AG09319 (cell line): ENCODE measurements at regions not wholly inside any gene's neighbourhood (a gene's known extent, or its start where the extent isn't known, plus 50 kb on each side); places are given as distances from the start of the nearest gene placed in this dataset.

Experiments used
- DNase-seq: peaks from one replicate; pipeline ENCODE4 v3.0.0-alpha.2; 2010; ENCODE audit warnings: low read depth; ENCODE audit errors: extremely low read depth
- TF ChIP-seq, protein P1 (sequence below): IDR thresholded peaks from 2 replicates; pipeline ENCODE4 v1.5.1; 2011; ENCODE audit warnings: low read depth, mild to moderate bottlenecking, inconsistent platforms, low read length, moderate library complexity

DNA sequence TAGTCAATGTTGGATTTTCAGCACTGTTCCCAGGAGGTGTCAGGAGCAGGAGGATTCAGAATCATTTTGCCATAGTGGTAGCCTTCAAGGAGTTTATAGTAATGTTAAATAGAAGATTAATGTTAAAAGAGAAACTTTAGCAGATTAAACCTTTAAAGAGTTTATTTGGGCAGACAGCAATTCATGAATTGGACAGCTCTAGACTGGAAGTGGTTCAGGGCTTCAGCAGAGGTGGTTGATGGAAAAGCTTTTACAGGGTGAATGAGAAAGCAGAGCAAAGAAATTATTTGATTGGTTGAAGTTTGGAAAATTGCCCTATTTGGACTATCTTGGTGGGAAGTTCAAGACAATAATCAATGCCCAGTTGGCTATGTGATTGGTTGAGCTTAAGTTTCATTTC is 416.6 kb upstream of the TBL1XR1 start:
- TF ChIP-seq, protein P1, sequence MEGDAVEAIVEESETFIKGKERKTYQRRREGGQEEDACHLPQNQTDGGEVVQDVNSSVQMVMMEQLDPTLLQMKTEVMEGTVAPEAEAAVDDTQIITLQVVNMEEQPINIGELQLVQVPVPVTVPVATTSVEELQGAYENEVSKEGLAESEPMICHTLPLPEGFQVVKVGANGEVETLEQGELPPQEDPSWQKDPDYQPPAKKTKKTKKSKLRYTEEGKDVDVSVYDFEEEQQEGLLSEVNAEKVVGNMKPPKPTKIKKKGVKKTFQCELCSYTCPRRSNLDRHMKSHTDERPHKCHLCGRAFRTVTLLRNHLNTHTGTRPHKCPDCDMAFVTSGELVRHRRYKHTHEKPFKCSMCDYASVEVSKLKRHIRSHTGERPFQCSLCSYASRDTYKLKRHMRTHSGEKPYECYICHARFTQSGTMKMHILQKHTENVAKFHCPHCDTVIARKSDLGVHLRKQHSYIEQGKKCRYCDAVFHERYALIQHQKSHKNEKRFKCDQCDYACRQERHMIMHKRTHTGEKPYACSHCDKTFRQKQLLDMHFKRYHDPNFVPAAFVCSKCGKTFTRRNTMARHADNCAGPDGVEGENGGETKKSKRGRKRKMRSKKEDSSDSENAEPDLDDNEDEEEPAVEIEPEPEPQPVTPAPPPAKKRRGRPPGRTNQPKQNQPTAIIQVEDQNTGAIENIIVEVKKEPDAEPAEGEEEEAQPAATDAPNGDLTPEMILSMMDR, result no peak
- DNase-seq, result no peak

- DNase-seq, result peak; percentile 97
- TF ChIP-seq, protein P1, result no peak
Observed at GRCh38 chr3:177615015-177615414, 417.7 kb upstream of the TBL1XR1 start.

DNA sequence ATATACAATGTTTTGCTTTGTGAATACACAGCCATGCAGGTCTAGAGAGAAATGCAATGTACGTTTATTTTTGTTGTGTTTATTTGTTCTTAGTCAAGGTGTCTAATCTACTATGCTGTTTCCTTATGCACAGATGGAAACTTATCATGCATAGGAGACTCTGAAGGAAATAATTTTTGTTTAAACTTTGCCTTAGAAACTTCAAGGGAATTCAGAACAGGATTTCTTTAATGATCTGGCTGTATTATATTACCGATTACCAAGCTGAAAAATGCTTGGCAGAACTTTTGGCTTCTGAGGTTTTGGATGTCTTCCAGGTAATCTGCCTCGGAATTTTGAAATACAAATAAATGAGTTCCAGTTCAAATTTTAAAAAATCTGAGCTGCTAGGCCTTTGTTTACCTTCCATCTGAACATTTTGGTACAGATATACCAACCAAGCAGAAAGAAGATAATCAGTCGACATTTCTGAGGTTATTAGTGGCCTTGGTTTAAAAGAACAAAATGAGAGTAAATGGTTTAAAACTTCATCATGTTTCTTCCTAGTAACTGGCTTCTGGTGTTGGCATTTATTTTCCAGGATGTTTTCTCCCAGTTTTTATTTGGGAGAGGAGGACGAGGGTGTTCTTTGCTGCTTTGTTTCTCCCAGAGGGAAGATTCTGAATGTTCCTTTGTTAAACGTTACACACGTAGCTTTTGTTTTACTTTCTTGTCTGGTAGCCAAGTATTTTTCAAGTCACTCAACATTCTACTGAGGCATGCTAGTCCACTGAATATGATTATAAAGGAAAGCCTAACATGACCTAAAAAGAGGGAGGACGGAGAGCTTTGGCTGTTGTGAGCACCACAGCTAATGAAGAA is 421.8 kb upstream of the TBL1XR1 start:
- TF ChIP-seq, protein P1, result no peak
- DNase-seq, result peak; percentile 93

GRCh38 chr3:177620073-177620472 is 422.8 kb upstream of the TBL1XR1 start:
- TF ChIP-seq, protein P1, result no peak
- no peak for DNase-seq

GRCh38 chr3:177622520-177622919 is 425.2 kb upstream of the TBL1XR1 start:
- TF ChIP-seq, protein P1, result peak; percentile 6; the same call in 1 of the 2 replicates
- no peak for DNase-seq

- TF ChIP-seq, protein P1, result no peak
- DNase-seq, result no peak
Observed at GRCh38 chr3:177622982-177623617, 425.8 kb upstream of the TBL1XR1 start.
